IMR-90 (cell line): ENCODE measurements at regions not wholly inside any gene's neighbourhood (a gene's known extent, or its start where the extent isn't known, plus 50 kb on each side); places are given as distances from the start of the nearest gene placed in this dataset.

Experiments used
- ATAC-seq: fragments of 200-7000 bp; cut with Tn5 transposase; 2 replicates; pipeline ENCODE4 v1.9.1; 2020; ENCODE audit warnings: low read depth, mild to moderate bottlenecking, moderate library complexity
- BruUV-seq: library from RNA; stranded (reverse); fragments of 400-500 nt; replicated peaks from 2 replicates; lab custom pipeline; 2021; lab: Mats Ljungman, UMichigan
- CTCF ChIA-PET: fragments of 300-600 bp; formaldehyde crosslinking; extraction: SDS; loops from one replicate; lab custom pipeline; 2021; ENCODE audit warnings: antibody characterized with exemption; lab: Yijun Ruan, JAX
- POLR2A ChIA-PET: fragments of 300-600 bp; sonication (Branson Sonifier 250); formaldehyde crosslinking; loops from one replicate; lab custom pipeline; 2022; ENCODE audit warnings: antibody characterized with exemption; ENCODE audit not compliant: unreplicated experiment; lab: Charles Lee
- DNase-seq: peaks from one replicate; pipeline ENCODE4 v3.0.0; 2013
- H2AFZ ChIP-seq: replicated peaks from 2 replicates; pipeline ENCODE3; 2013; ENCODE audit warnings: low read length, mild to moderate bottlenecking; ENCODE audit not compliant: poor library complexity
- H2AK5ac ChIP-seq: 2 replicates; pipeline ENCODE4 v1.6.1; 2013; ENCODE audit warnings: low read depth, low read length, inconsistent platforms
- H2AK9ac ChIP-seq: replicated peaks from 2 replicates; pipeline ENCODE3; 2013; ENCODE audit warnings: mild to moderate bottlenecking, low read depth, low read length, moderate library complexity; ENCODE audit not compliant: poor library complexity
- H2BK120ac ChIP-seq: 2 replicates; pipeline ENCODE4 v1.6.1; 2013; ENCODE audit warnings: low read depth, low read length, inconsistent platforms
- H2BK15ac ChIP-seq: 3 replicates; pipeline ENCODE4 v1.6.1; 2013; ENCODE audit warnings: low read depth, low read length, inconsistent platforms
- H2BK20ac ChIP-seq: 2 replicates; pipeline ENCODE4 v1.6.1; 2013; ENCODE audit warnings: low read depth, mild to moderate bottlenecking, inconsistent platforms, low read length, moderate library complexity
- H2BK5ac ChIP-seq: 2 replicates; pipeline ENCODE4 v1.6.1; 2013; ENCODE audit warnings: mild to moderate bottlenecking, low read depth, low read length, inconsistent platforms; ENCODE audit not compliant: poor library complexity, severe bottlenecking
- H3K14ac ChIP-seq: replicated peaks from 2 replicates; pipeline ENCODE4 v1.6.1; 2013; ENCODE audit warnings: low read depth, low read length, inconsistent platforms
- H3K18ac ChIP-seq: 2 replicates; pipeline ENCODE4 v1.6.1; 2013; ENCODE audit warnings: low read depth, low read length, control low read depth
- H3K23ac ChIP-seq: 2 replicates; pipeline ENCODE4 v1.6.1; 2013; ENCODE audit warnings: low read depth, low read length, inconsistent platforms
- H3K27ac ChIP-seq: 2 replicates; pipeline ENCODE4 v1.5.1; 2013; ENCODE audit warnings: mild to moderate bottlenecking, control low read depth, low read length; ENCODE audit not compliant: insufficient read depth
- H3K27me3 ChIP-seq: 2 replicates; pipeline ENCODE4 v1.6.1; 2013; ENCODE audit warnings: low read length; ENCODE audit not compliant: control insufficient read depth, insufficient read depth
- H3K36me3 ChIP-seq: 2 replicates; pipeline ENCODE4 v1.6.1; 2013; ENCODE audit warnings: low read length, mixed read lengths; ENCODE audit not compliant: control insufficient read depth, insufficient read depth
- H3K4ac ChIP-seq: 2 replicates; pipeline ENCODE4 v1.6.1; 2013; ENCODE audit warnings: low read depth, low read length, inconsistent platforms
- H3K4me1 ChIP-seq: 2 replicates; pipeline ENCODE4 v1.6.1; 2013; ENCODE audit warnings: low read length, mixed read lengths; ENCODE audit not compliant: control insufficient read depth, insufficient read depth
- H3K4me2 ChIP-seq: 2 replicates; pipeline ENCODE4 v1.6.1; 2013; ENCODE audit warnings: low read depth, mild to moderate bottlenecking, control low read depth, low read length, moderate library complexity
- H3K4me3 ChIP-seq: 2 replicates; pipeline ENCODE4 v1.5.1; 2013; ENCODE audit warnings: low read depth, mild to moderate bottlenecking, control low read depth, low read length, moderate library complexity; ENCODE audit not compliant: insufficient read depth
- H3K56ac ChIP-seq: 2 replicates; pipeline ENCODE4 v1.6.1; 2013; ENCODE audit warnings: low read length, inconsistent platforms; ENCODE audit not compliant: insufficient read depth; ENCODE audit errors: extremely low read depth
- H3K79me1 ChIP-seq, 2 experiments: 2 replicates each; pipeline ENCODE4 v1.6.1; 2013; ENCODE audit warnings: low read length in 2 of 2, inconsistent platforms in 1 of 2, low read depth in 1 of 2
- H3K9ac ChIP-seq: 2 replicates; pipeline ENCODE4 v1.6.1; 2013; ENCODE audit warnings: low read depth, low read length, control low read depth
- H3K9me1 ChIP-seq: 2 replicates; pipeline ENCODE4 v1.6.1; 2013; ENCODE audit warnings: low read length, inconsistent platforms; ENCODE audit not compliant: insufficient read depth
- H3K9me3 ChIP-seq: 2 replicates; pipeline ENCODE4 v1.6.1; 2013; ENCODE audit warnings: low read length; ENCODE audit not compliant: control insufficient read depth, insufficient read depth
- H4K20me1 ChIP-seq: 2 replicates; pipeline ENCODE4 v1.6.1; 2013; ENCODE audit warnings: low read length, inconsistent platforms; ENCODE audit not compliant: insufficient read depth
- H4K5ac ChIP-seq: 2 replicates; pipeline ENCODE4 v1.6.1; 2013; ENCODE audit warnings: mild to moderate bottlenecking, low read depth, low read length, control low read depth
- H4K8ac ChIP-seq, 2 experiments: 2 replicates each; pipeline ENCODE4 v1.6.1; 2013; ENCODE audit warnings: low read depth in 2 of 2, low read length in 2 of 2, control low read depth in 1 of 2, inconsistent platforms in 1 of 2
- H4K91ac ChIP-seq: 2 replicates; pipeline ENCODE4 v1.6.1; 2013; ENCODE audit warnings: low read depth, low read length, inconsistent platforms; ENCODE audit not compliant: insufficient read depth
- NFE2L2 ChIP-seq: fragments of 150-350 bp; IDR thresholded peaks from 2 replicates; pipeline ENCODE4 v1.6.1; 2016; ENCODE audit warnings: low read depth, mild to moderate bottlenecking, low read length
- RAD21 ChIP-seq: IDR thresholded peaks from 2 replicates; pipeline ENCODE4 v1.6.1; 2012; ENCODE audit warnings: low read length, improper control_type of control experiment
- RFX5 ChIP-seq: IDR thresholded peaks from 2 replicates; pipeline ENCODE4 v1.8.0; 2012; ENCODE audit warnings: low read depth, mild to moderate bottlenecking, low read length, moderate library complexity
- WGBS, 2 experiments: methylation state at CpG; one replicate each; pipeline versions ENCODE4 v1.1.5 to v1.1.7; 2013; ENCODE audit warnings: missing lambda C conversion rate in 2 of 2; ENCODE audit not compliant: insufficient read length in 1 of 2; ENCODE audit errors: extremely low coverage in 2 of 2; 5-methylcytosine and 5-hydroxymethylcytosine counted together
- dilution Hi-C: fragments of 300-500 bp; cut with HindIII; formaldehyde crosslinking; loops from one replicate; pipeline ENCODE4 v1.14.3; 2018; ENCODE audit warnings: low sequenced_read_pairs; ENCODE audit not compliant: unreplicated experiment
- in situ Hi-C: fragments of 300-500 bp; cut with MboI; formaldehyde crosslinking; loops from 3 replicates; pipeline ENCODE4 v1.14.3; 2019; ENCODE audit warnings: low sequenced_read_pairs, inconsistent platforms, mixed read lengths
- intact Hi-C: fragments of 100-400 bp; cut with micrococcal nuclease; formaldehyde crosslinking; loops from 2 replicates; pipeline ENCODE4 v1.10.0; 2022
- TF ChIP-seq, protein P1 (sequence below): conservative IDR thresholded peaks from 2 replicates; pipeline ENCODE4 v1.5.1; 2012; ENCODE audit warnings: mild to moderate bottlenecking, low read depth, low read length, improper control_type of control experiment

DNA sequence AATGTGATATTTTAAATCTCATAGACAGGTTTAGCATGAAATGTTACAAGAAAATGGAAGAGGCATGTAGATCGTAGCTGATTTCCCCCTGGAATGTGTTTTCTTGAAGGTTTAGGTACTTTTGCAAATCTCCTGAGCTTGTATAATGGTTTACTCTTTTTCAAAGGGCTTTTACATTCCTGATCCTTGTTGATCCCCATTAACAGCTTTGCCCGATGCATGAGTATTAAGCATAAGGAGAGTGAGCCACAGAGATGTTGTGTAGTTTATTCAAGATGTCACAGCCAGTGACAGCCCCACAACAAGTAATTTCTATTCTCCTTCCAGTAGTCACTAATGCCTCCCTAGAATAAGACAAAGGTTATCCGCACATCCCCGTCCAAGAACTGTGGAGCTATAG lies 103.7 kb downstream of the SKIDA1 start:
- POLR2A ChIA-PET = no interaction called here
- CTCF ChIA-PET = no interaction called here
- no peak overlapping the region for H2AK9ac ChIP-seq

More for the DNA sequence above, 103.7 kb downstream of the SKIDA1 start:
- no CpG with 5 or more reads among the region's 4 CpGs for WGBS, 2 experiments
- Histone ChIP-seq H3K14ac (no peak overlapping the region), H3K4me1 (no peaks in the 10 kb centered on the region), H2BK15ac (no peak overlapping the region), H3K27me3 (no peaks in the 10 kb centered on the region), H3K36me3 (no peaks in the 10 kb centered on the region), H2BK5ac (no peak overlapping the region), H3K23ac (no peak overlapping the region), H3K4me2 (no peak overlapping the region), H4K91ac (no peak overlapping the region), H4K8ac (no peak overlapping the region), H3K9me1 (no peaks in the 10 kb centered on the region), H2AK5ac (no peak overlapping the region), H3K27ac (no peak overlapping the region), H4K5ac (no peak overlapping the region), H3K9ac (no peak overlapping the region), H3K4me3 (no peak overlapping the region), H3K4ac (no peak overlapping the region), H2AFZ (no peak overlapping the region), H3K56ac (no peak overlapping the region), H3K9me3 (peaks cover 4% of the 10 kb centered on the region), H3K79me1 (no peaks in the 10 kb centered on the region), H4K20me1 (no peaks in the 10 kb centered on the region), H2BK120ac (no peak overlapping the region), H3K18ac (no peak overlapping the region), H2BK20ac (no peak overlapping the region)
- dilution Hi-C loops = no loop called here
- in situ Hi-C loops = no loop called here
- ATAC-seq (no peak), DNase-seq (no peak)
- intact Hi-C loops = loop anchor here (5.0 kb wide), 1 partner anchor 36 kb away; no protein-coding TSS in a partner anchor
- no TSS peak for BruUV-seq
- TF ChIP-seq NFE2L2 (no peak), RAD21 (no peak), RFX5 (no peak)
- TF ChIP-seq, protein P1, sequence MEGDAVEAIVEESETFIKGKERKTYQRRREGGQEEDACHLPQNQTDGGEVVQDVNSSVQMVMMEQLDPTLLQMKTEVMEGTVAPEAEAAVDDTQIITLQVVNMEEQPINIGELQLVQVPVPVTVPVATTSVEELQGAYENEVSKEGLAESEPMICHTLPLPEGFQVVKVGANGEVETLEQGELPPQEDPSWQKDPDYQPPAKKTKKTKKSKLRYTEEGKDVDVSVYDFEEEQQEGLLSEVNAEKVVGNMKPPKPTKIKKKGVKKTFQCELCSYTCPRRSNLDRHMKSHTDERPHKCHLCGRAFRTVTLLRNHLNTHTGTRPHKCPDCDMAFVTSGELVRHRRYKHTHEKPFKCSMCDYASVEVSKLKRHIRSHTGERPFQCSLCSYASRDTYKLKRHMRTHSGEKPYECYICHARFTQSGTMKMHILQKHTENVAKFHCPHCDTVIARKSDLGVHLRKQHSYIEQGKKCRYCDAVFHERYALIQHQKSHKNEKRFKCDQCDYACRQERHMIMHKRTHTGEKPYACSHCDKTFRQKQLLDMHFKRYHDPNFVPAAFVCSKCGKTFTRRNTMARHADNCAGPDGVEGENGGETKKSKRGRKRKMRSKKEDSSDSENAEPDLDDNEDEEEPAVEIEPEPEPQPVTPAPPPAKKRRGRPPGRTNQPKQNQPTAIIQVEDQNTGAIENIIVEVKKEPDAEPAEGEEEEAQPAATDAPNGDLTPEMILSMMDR = no peak
